ENCODE measurements at regions not wholly inside any gene's neighbourhood (a gene's known extent, or its start where the extent isn't known, plus 50 kb on each side); places are given as distances from the start of the nearest gene placed in this dataset.
A peak's percentile ranks its signal among the peaks of the same experiment; 100 is the strongest.

GRCh38 chr1:199170711-199171110 is 531.9 kb downstream of the PTPRC start:
- DNase-seq = no peak

DNA sequence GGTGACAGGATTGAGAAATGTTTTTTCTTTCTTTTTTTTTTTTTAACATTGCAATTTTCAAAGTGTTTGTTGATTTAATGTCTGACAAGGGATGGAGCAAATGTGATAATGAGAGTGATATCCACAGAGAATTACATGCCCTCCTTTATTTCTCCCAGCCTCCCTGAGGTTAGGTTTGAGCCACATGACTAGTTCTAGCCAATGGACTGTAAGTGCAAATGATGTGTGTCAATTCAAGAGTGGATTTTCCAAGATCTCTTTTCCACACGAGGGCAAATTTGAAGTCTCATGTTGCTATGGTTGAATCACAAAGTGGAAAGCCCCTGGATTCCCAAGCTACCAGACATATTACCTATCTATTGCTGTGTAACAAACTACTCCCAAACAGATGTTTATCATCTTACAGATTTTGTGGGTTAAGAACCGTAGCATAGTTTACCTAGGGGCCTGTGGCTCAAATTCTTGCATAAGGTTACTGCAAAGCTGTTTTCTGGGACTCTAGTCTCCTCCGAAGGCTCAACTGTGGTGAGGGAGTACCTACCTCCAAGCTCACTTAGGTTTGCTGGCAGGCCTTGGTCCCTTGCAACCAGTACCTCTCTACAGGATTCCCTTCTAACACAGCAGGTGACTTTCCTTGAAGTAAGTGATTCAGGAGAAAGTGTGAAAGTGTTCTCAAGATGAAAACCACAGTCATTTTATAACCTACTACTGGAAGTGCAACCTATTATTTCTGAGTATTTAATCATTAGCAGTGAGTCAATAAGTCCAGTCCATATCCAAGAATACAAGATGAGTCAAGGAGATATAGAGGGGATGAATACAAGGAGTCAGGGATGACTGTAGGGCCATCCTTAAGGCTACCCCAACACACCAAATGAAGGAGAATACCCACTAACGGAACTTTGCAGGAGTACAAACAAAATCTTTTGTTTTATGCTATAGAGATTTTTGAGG is 533.6 kb downstream of the PTPRC start:
- DNase-seq = peak; percentile 12

DNA sequence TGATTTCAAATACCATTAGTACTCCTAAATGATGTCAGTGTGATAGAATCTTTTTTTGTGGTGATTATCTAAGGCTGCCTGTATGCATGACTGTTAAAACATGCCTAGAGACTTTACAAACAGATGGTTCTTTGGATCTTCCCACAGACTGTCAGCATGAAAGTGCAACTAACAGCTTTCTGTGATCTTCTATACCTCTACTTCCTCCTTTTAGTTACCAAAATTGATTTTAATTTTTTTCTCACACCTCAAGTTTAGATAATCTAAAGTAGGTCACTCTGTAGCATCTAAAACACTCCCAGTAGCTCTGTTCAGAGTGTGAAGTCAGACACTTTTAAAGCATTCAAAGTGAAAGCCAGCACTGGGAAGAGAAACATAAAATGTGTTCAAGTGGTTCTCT is 534.5 kb downstream of the PTPRC start:
- DNase-seq = no peak

DNA sequence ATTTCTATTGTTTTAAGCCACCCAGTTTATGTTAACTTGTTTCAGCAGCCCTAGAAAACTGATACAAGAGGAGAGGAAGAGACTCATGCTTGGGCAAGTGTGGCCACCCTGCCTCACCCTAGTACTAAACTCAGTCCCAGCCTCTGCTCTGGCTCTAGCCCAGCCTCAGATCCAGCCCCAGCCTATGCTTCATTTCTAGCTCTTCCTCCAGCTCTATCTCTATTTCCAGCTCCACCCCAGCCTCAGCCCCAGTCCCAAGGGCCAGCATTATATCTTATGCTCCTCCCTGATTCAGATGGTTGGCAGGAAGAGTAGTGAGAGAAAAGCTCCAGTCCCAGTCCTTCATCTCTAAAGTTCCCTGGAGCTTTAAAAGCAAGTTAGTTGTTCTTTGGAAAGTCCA is 535.5 kb downstream of the PTPRC start:
- no peak for DNase-seq

- DNase-seq = no peak
Observed at GRCh38 chr1:199176713-199177112, 537.9 kb downstream of the PTPRC start.

- no peak for DNase-seq
Observed at GRCh38 chr1:199177241-199177640, 538.4 kb downstream of the PTPRC start.

DNA sequence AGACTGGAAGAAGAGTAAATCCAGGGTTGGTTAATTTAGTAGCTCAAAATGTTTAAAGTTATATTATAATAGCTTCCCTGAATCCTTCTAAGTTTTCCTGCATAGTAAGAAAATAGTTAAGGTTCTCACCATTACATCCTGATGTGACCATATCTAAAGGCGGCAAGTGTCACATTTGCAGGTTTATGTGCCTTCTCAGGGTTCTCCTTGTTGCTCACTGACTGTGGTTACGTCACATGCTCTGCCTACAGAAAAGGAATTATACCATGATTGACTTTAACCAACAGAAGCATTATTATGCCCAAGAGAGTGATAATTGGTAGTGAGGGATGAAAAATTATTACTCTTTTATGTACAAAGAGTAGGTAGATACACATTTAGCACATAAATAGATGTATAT is 539.8 kb downstream of the PTPRC start:
- no peak for DNase-seq

- DNase-seq = no peak
Observed at GRCh38 chr1:199182186-199182843, 543.5 kb downstream of the PTPRC start.

GRCh38 chr1:199184180-199184579 is 545.3 kb downstream of the PTPRC start:
- DNase-seq = no peak

- no peak for DNase-seq
Observed at GRCh38 chr1:199194862-199195261, 556.0 kb downstream of the PTPRC start.

DNA sequence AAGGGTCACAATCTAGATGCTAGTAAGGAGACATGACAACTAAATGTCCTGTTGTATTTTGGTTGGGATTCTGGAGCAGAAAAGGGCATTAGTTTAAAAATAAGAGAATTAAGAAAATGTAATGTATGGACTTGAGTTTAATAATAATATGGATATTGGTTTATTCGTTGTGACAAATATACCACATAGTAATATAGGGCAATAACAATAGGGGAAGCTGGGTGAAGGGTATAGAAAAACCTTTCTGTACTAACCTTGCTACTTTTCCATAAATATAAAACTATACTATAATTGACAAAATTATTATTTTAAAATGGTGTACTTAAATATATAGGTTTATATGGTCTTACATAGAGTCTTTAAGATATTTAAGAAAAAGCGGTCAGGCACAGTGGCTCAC is 558.9 kb downstream of the PTPRC start:
- no peak for DNase-seq

DNA sequence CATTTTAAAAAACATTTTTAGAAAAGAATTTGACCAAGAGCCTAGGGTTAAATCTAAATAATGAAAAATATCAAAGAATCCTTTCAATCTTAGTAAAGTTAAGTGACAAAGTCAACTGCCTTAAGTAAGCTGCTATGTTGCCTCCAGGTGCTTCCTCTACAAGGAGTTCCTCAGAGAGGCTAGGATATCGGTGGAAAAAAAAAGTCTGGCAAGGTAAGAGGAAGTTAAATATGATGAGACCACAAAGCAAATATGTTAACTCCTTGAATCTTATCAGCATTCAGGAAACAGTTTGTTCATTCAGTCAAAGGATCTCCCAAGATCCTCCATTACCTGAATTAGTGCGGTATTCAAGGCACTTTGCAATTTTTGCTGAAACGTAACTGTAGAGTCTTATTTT is 563.5 kb downstream of the PTPRC start:
- DNase-seq = no peak

DNA sequence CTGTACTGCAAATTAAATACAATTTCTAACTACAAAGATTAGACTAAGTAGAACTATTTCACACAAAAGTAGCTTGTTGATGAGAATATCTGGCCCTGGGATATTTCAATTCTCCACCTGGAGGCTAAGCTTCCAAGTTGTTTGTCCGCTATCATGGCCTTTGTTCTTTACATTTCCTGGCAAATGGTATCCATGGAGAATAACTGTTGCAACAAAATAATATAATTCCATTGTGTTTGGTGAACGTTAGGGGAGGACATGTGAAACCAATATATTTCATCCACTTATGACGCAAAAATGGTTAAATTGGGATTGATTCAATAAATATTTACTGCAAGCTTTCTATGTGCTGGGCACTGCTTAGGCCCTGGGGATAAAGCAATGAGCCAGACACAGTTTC is 565.4 kb downstream of the PTPRC start:
- DNase-seq = no peak

- DNase-seq = no peak
Observed at GRCh38 chr1:199205740-199206441, 567.1 kb downstream of the PTPRC start.

GRCh38 chr1:199208847-199209246 is 570.0 kb downstream of the PTPRC start:
- no peak for DNase-seq

GRCh38 chr1:199218065-199218464 is 579.2 kb downstream of the PTPRC start:
- no peak for DNase-seq

GRCh38 chr1:199218533-199218932 is 579.7 kb downstream of the PTPRC start:
- no peak for DNase-seq

GRCh38 chr1:199220031-199220430 is 581.2 kb downstream of the PTPRC start:
- DNase-seq = no peak

- DNase-seq = no peak
Observed at GRCh38 chr1:199221371-199222150, 582.7 kb downstream of the PTPRC start.

DNA sequence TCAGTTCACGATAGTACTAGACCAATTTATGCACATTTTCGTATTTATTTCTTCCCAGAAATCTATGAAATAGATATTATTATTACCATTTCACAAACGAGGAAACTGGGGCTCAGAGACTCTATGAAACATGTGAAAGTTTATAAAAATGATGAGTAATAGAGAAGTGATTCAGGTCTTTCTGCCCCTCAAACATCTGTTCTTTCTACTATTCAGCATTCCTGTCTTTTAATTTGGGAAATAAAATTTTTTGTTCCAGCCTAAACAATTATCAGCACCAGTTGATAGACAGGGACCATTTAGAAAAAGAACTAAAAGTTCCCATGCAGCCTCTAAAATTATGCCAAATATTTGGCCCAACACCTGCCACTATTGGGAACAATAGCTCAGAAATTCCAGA is 585.1 kb downstream of the PTPRC start:
- no peak for DNase-seq

DNA sequence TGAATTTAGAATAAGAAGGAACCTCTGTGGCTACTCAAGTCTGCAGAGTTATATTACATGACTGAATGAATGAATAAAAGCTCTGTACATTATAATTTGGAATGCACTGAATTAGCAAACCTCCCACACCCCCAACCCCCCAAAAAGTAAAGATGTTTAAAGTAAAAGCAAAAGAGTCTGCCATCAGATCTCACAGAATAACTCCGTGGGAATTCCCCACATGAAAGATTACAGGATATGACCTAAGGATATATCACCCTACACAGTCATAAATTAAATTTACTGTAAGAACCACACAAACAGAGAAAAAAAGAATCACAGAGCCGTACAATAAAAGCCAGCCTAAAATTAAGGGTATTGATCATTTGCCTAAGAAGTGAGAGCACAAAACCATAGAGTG is 587.3 kb downstream of the PTPRC start:
- DNase-seq = peak; percentile 42

DNA sequence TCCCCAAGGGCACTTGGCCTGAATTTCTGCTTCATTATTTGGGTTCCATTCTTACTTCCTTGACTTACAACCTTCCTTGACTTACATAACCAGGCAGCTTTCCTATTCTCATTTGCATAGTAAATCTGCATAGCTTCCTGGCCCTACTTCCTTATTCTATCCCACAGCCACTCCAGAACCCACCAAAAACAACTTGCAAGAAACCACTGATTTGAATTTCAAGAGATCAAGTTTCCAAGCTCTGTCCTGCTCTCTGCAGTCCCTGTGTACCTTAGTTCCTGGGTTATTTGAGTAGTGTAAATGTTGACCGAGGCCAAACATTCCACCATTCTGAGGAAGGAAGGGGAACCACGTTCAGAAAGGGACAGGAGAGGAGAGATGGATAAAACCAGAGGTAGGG is 603.3 kb downstream of the PTPRC start:
- DNase-seq = no peak

GRCh38 chr1:199242601-199243000 is 603.8 kb downstream of the PTPRC start:
- no peak for DNase-seq
